Esophagus muscularis mucosa (tissue), 4 donors: ENCODE measurements at regions not wholly inside any gene's neighbourhood (a gene's known extent, or its start where the extent isn't known, plus 50 kb on each side); places are given as distances from the start of the nearest gene placed in this dataset.

Experiments used
- DNase-seq: peaks from one replicate; pipeline ENCODE4 v3.0.0-alpha.2; 2017; ENCODE audit errors: extremely low spot score
- H3K27ac ChIP-seq, 4 donors: fragments of 200-600 bp; sonication (generic); replicated peaks in 1 of 4; 1 replicate in 3 of 4; 2 replicates in 1 of 4; pipeline ENCODE4 v1.5.1; 2016 to 2019; ENCODE audit warnings: mild to moderate bottlenecking in 1 of 4
- H3K27me3 ChIP-seq, 4 donors: fragments of 200-600 bp; sonication (generic); one replicate each; pipeline versions ENCODE4 v1.5.1 to v1.6.0; 2016 to 2019
- H3K36me3 ChIP-seq, 4 donors: fragments of 200-600 bp; sonication (generic); one replicate each; pipeline ENCODE4 v1.5.1; 2016 to 2019
- H3K4me1 ChIP-seq, 4 donors: fragments of 200-600 bp; sonication (generic); one replicate each; pipeline ENCODE4 v1.5.1; 2016 to 2019
- H3K4me3 ChIP-seq, 4 donors: fragments of 200-600 bp; sonication (generic); 1 replicate in 2 of 4; 2 replicates in 2 of 4; pipeline ENCODE4 v1.5.1; 2016 to 2019; ENCODE audit warnings: mild to moderate bottlenecking in 4 of 4, moderate library complexity in 1 of 4
- H3K9me3 ChIP-seq, 4 donors: fragments of 200-600 bp; sonication (generic); 1 replicate in 3 of 4; 2 replicates in 1 of 4; pipeline ENCODE4 v1.5.1; 2016 to 2019
- EP300 ChIP-seq: sonication (generic); formaldehyde crosslinking; IDR thresholded peaks from one replicate; pipeline ENCODE4 v1.6.1; 2017; ENCODE audit warnings: antibody characterized with exemption
- POLR2A ChIP-seq: fragments of 450-650 bp; IDR thresholded peaks from one replicate; pipeline ENCODE4 v1.6.1; 2017; ENCODE audit warnings: antibody characterized with exemption, moderate library complexity, mild to moderate bottlenecking, low read depth
- POLR2AphosphoS5 ChIP-seq, 2 donors: sonication (generic); formaldehyde crosslinking; IDR thresholded peaks; one replicate each; pipeline ENCODE4 v1.6.1; 2017; ENCODE audit warnings: antibody characterized with exemption in 2 of 2
- WGBS: methylation state at CpG from one replicate; pipeline ENCODE4 v1.1.5; 2018; 5-methylcytosine and 5-hydroxymethylcytosine counted together
- intact Hi-C: fragments of 100-400 bp; cut with DNase I; formaldehyde crosslinking; loops from one replicate; pipeline ENCODE4 v1.15.1; 2023
- TF ChIP-seq, protein P1 (sequence below), 3 experiments: fragments of 200-600 bp in 2 of 3; fragments of 450-650 bp in 1 of 3; sonication (generic) in 2 of 3; IDR thresholded peaks; one replicate each; pipeline ENCODE4 v1.5.1; 2017 to 2019; ENCODE audit warnings: antibody characterized with exemption in 3 of 3, mild to moderate bottlenecking in 2 of 3, moderate library complexity in 1 of 3

DNA sequence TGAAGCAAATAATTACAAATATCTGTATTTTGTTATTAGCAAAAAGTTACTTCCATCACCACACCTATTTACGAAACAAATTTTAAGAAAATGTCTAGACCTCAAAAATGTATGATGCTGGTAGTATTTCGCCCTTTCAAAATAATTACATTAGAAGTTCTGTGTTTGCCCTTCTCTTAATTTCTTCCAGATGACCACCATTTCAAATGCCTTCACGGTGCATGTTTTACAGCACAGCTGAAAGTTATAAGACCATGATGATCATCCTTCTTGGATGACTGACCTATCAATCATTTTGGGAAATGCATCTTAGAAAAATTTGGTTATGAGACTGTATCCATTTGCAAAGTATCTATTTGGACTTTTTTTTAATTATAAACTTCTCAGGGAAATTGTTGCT, 390.8 kb downstream of the SLITRK6 start:
- 85% methylated on average over 3 of the region's 3 CpGs for WGBS

DNA sequence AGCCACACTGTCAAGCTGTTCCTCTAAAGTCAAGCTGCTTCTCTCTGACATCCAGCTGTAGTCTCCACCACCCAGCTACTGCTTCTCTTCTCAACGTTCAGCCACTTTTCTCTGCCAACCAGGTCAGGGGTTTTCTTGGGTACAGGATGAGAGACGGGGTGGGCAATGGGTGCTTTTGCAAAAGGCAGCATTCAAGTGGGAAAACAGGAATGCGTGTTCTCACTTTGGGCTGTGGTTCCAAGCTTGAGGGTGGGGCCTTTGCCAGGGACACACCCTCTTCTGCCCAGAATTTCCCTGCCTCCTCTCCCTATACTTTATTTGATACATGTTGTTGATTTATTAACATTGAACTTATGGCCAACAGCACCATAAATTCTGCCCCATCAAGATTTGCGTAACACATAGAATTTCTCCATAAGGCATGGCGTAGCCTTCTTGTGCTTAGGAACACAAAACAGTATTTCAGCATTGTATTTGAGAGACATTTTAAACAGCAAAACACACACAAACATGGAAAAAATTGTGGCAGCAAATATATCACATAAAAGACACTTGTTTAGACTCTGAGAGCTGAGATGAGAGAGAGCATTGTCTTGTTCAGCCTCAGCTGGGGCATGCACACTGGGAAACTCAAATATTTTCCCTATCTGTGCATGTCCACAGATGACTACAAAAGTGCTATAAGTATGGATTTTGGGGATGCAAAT, 392.8 kb downstream of the SLITRK6 start:
- H3K27ac ChIP-seq = no peak overlapping the region
- no peak for DNase-seq
- WGBS = 95% methylated on average over 5 of the region's 5 CpGs
- peaks cover 0 to 1% (median 0%) of the 10 kb centered on the region in 4 donors for H3K4me1 ChIP-seq
- no peaks in the 10 kb centered on the region for H3K27me3 ChIP-seq
- H3K36me3 ChIP-seq = no peaks in the 10 kb centered on the region
- H3K4me3 ChIP-seq = no peak overlapping the region
- intact Hi-C loops = no loop called here
- no peaks in the 10 kb centered on the region for H3K9me3 ChIP-seq
- TF ChIP-seq EP300 (no peak), POLR2AphosphoS5 (IDR thresholded peaks at IDR 0.05) (no peak), POLR2A (no peak)
- TF ChIP-seq, protein P1, sequence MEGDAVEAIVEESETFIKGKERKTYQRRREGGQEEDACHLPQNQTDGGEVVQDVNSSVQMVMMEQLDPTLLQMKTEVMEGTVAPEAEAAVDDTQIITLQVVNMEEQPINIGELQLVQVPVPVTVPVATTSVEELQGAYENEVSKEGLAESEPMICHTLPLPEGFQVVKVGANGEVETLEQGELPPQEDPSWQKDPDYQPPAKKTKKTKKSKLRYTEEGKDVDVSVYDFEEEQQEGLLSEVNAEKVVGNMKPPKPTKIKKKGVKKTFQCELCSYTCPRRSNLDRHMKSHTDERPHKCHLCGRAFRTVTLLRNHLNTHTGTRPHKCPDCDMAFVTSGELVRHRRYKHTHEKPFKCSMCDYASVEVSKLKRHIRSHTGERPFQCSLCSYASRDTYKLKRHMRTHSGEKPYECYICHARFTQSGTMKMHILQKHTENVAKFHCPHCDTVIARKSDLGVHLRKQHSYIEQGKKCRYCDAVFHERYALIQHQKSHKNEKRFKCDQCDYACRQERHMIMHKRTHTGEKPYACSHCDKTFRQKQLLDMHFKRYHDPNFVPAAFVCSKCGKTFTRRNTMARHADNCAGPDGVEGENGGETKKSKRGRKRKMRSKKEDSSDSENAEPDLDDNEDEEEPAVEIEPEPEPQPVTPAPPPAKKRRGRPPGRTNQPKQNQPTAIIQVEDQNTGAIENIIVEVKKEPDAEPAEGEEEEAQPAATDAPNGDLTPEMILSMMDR (IDR thresholded peaks at IDR 0.05) = no peak

More for the DNA sequence above, 390.8 kb downstream of the SLITRK6 start:
- no peaks in the 10 kb centered on the region for H3K9me3 ChIP-seq
- no peak overlapping the region for H3K4me3 ChIP-seq
- intact Hi-C loops = no loop called here
- no peak for TF ChIP-seq POLR2AphosphoS5 (IDR thresholded peaks at IDR 0.05)
- TF ChIP-seq POLR2A = no peak
- no peak for TF ChIP-seq EP300
- TF ChIP-seq, protein P1 (IDR thresholded peaks at IDR 0.05) = no peak
- H3K27ac ChIP-seq = no peak overlapping the region
- H3K4me1 ChIP-seq = peaks cover 0 to 4% (median 0%) of the 10 kb centered on the region in 4 donors
- no peaks in the 10 kb centered on the region for H3K27me3 ChIP-seq
- DNase-seq = no peak
- no peaks in the 10 kb centered on the region for H3K36me3 ChIP-seq

DNA sequence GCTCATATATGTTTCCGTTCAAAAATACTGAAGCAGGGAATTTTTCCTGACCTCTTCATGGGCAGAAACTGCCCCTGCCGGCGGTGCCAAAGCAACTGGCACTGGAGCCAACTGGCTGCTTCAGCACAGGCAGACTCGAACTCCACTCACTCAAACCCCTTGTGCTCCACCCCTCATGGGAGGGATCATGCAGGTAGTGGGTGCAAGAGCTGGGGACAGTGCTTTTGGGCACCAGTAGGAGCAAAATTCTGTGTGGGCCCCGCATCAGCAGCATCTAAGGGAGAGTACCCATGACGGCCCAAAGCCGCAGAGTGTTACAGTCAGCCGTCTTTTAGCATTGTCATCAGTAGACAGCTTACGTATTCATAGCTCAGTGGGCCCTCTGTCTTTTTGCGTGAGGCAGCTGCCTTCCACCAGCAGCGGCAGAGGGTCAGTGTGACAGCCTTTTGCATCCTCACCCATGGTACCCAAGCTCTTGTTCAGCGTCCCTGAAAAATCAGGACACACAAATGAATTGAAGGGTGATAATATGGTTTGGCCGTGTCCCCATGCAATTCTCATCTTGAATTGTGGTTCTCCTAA, 393.8 kb downstream of the SLITRK6 start:
- no peak overlapping the region for H3K27ac ChIP-seq
- TF ChIP-seq EP300 (no peak), POLR2A (no peak), POLR2AphosphoS5 (IDR thresholded peaks at IDR 0.05) (no peak)
- TF ChIP-seq, protein P1 (IDR thresholded peaks at IDR 0.05) = no peak
- 95% methylated on average over 13 of the region's 13 CpGs for WGBS

DNA sequence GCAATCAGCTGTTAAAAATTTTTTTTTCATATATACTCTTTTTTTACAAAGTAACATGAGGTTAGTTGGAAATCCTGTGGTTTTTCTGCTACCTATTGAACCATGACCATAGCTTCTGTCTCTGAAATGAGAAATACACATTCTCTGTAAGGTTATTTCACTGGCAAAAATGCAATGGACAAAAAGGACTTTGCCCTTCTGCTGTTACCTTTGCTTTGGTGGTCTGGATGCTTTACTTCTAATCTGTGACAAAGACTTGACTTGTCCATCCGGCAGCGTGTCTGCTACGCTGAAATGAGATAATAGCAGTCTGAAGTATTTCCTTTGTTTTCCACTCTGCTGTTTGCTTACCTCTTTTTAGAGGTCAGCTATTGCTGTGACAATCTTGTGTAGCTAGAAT, 412.8 kb downstream of the SLITRK6 start:
- Histone ChIP-seq H3K4me1 (no peaks in the 10 kb centered on the region), H3K36me3 (no peaks in the 10 kb centered on the region), H3K4me3 (no peak overlapping the region), H3K27ac (no peak overlapping the region), H3K9me3 (peaks cover 0 to 5% (median 0%) of the 10 kb centered on the region in 4 donors), H3K27me3 (no peaks in the 10 kb centered on the region)
- WGBS = 60% methylated on average over 3 of the region's 3 CpGs
- no peak for TF ChIP-seq EP300
- TF ChIP-seq POLR2AphosphoS5 (IDR thresholded peaks at IDR 0.05) = no peak
- no peak for TF ChIP-seq POLR2A
- intact Hi-C loops = no loop called here
- DNase-seq = no peak

More for the DNA sequence above, 393.8 kb downstream of the SLITRK6 start:
- Histone ChIP-seq H3K9me3 (no peaks in the 10 kb centered on the region), H3K36me3 (no peaks in the 10 kb centered on the region), H3K4me3 (no peak overlapping the region), H3K4me1 (no peaks in the 10 kb centered on the region), H3K27me3 (no peaks in the 10 kb centered on the region)
- DNase-seq = no peak
- intact Hi-C loops = no loop called here

DNA sequence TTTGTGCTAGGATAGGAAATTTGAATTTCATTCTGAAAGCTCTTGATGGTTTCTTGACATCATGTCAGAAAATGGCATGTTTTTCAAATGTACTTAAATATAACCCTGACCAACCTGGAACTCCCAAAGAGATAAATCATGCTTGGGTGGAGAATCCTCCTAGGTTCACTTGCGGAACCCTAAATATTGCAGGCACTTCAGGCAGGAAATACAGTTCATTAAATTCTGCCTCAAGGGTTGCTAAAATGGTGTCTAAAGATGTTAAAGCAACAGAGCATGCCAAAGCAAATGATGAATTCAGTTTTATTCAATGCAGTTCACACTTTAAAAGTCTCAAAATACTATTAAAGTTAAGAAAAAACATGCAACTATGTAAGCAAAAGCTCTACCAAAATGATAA, 415.9 kb downstream of the SLITRK6 start:
- H3K4me3 ChIP-seq = no peak overlapping the region
- H3K4me1 ChIP-seq = no peaks in the 10 kb centered on the region
- H3K27ac ChIP-seq = no peak overlapping the region
- intact Hi-C loops = no loop called here
- 100% methylated on average over 1 of the region's 1 CpG for WGBS
- TF ChIP-seq POLR2AphosphoS5 (IDR thresholded peaks at IDR 0.05) = no peak
- no peak for TF ChIP-seq POLR2A
- TF ChIP-seq EP300 = no peak
- TF ChIP-seq, protein P1 (IDR thresholded peaks at IDR 0.05) = no peak
- H3K36me3 ChIP-seq = no peaks in the 10 kb centered on the region
- DNase-seq = no peak
- peaks cover 0 to 4% (median 0%) of the 10 kb centered on the region in 4 donors for H3K9me3 ChIP-seq
- H3K27me3 ChIP-seq = no peaks in the 10 kb centered on the region
